ENCODE measurements at regions not wholly inside any gene's neighbourhood (a gene's known extent, or its start where the extent isn't known, plus 50 kb on each side); places are given as distances from the start of the nearest gene placed in this dataset.
A peak's percentile ranks its signal among the peaks of the same experiment; 100 is the strongest.
"Not testable (repeated sequence)": the region's sequence is repeated elsewhere in the genome, so short reads cannot be mapped to it uniquely, and the experiment has no call there.

DNA sequence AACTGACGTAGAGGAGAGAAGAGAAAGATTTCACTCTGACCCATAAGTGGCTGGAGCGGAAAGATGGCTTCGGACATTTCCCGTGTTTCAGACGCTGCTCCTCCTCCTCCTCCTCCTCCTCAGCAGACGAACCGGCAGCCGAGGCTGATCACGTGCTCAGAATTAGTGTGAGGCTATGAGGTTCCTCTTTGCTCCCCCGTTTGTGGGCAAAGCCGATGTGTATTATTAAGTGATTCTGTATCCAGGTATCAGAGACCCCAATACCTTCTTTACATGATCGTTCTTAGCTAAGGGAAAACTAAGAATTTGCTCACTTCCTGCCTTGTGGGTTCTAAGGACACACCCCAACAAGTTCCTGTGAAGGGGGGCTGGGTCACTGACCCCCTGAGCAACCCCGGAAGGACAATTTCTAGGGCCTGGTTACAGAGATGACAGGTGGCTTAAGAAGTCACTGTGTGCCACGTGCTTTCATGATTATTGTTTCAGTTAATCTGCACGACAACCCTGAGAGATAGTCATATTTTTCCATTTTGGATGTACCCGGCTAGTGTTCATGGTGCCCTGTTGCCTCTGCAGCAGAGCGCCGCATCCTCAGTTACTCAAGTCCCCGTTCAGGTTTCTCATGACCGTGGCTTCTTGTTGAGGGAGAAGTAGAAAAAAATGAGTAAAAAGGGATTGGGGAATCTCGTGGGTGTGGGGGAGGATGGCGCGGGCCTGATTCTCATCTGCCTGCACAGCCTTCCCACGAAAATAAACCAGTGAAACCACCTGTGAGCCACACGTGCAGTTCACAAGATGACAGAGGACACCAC lies 671.8 kb downstream of the QKI start:
- TF ChIP-seq, protein P1, sequence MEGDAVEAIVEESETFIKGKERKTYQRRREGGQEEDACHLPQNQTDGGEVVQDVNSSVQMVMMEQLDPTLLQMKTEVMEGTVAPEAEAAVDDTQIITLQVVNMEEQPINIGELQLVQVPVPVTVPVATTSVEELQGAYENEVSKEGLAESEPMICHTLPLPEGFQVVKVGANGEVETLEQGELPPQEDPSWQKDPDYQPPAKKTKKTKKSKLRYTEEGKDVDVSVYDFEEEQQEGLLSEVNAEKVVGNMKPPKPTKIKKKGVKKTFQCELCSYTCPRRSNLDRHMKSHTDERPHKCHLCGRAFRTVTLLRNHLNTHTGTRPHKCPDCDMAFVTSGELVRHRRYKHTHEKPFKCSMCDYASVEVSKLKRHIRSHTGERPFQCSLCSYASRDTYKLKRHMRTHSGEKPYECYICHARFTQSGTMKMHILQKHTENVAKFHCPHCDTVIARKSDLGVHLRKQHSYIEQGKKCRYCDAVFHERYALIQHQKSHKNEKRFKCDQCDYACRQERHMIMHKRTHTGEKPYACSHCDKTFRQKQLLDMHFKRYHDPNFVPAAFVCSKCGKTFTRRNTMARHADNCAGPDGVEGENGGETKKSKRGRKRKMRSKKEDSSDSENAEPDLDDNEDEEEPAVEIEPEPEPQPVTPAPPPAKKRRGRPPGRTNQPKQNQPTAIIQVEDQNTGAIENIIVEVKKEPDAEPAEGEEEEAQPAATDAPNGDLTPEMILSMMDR (IDR thresholded peaks at IDR 0.05), result no peak
- Histone ChIP-seq H3K4me3 (peak overlapping the region; percentile 52), H3K27ac (peak overlapping the region; percentile 83 to 89)
- DNase-seq (ENCODE audit: low spot score), result no peak

GRCh38 chr6:164085091-164086075 lies 670.9 kb downstream of the QKI start:
- peak overlapping the region; percentile 83 to 89 for H3K27ac ChIP-seq
- TF ChIP-seq, protein P1 (IDR thresholded peaks at IDR 0.05), result no peak
- H3K4me3 ChIP-seq, result peak overlapping the region; percentile 52
- peak; percentile 91 for DNase-seq (ENCODE audit: low spot score)

- Histone ChIP-seq H3K4me3 (no peak overlapping the region), H3K27ac (no peak overlapping the region)
- DNase-seq (ENCODE audit: low spot score), result no peak
- TF ChIP-seq, protein P1 (IDR thresholded peaks at IDR 0.05), result no peak
Measured at GRCh38 chr6:164079275-164079600, 664.7 kb downstream of the QKI start.

- no peak for DNase-seq (ENCODE audit: low spot score)
- no peak overlapping the region for H3K27ac ChIP-seq
- H3K4me3 ChIP-seq, result no peak overlapping the region
- TF ChIP-seq, protein P1 (IDR thresholded peaks at IDR 0.05), result no peak
Measured at GRCh38 chr6:164078532-164079274, 664.2 kb downstream of the QKI start.

GRCh38 chr6:164076818-164077532 lies 662.5 kb downstream of the QKI start:
- H3K4me3 ChIP-seq; DNase-seq (ENCODE audit: low spot score); H3K27ac ChIP-seq: not testable (repeated sequence)

- H3K27ac ChIP-seq, result no peak overlapping the region
- H3K4me3 ChIP-seq, result no peak overlapping the region
- DNase-seq (ENCODE audit: low spot score), result no peak
- TF ChIP-seq, protein P1 (IDR thresholded peaks at IDR 0.05), result no peak
Measured at GRCh38 chr6:164075981-164076615, 661.6 kb downstream of the QKI start.
